ENCODE measurements at regions not wholly inside any gene's neighbourhood (a gene's known extent, or its start where the extent isn't known, plus 50 kb on each side); places are given as distances from the start of the nearest gene placed in this dataset.
"Not testable (repeated sequence)": the region's sequence is repeated elsewhere in the genome, so short reads cannot be mapped to it uniquely, and the experiment has no call there.

- H3K27ac Mint-ChIP-seq; H3K4me1 Mint-ChIP-seq (ENCODE audit: low read depth); H3K36me3 Mint-ChIP-seq (ENCODE audit: low read depth); H3K27me3 Mint-ChIP-seq (ENCODE audit: low read depth); H3K9me3 Mint-ChIP-seq; H3K4me3 Mint-ChIP-seq: not testable (repeated sequence)
Observed at GRCh38 chr5:125691738-125692530, 731.3 kb upstream of the GRAMD2B start.

GRCh38 chr5:125695996-125696655, 727.1 kb upstream of the GRAMD2B start:
- H3K36me3 Mint-ChIP-seq (ENCODE audit: low read depth): no peaks in the 10 kb centered on the region
- no peak overlapping the region for H3K4me3 Mint-ChIP-seq
- H3K27me3 Mint-ChIP-seq (ENCODE audit: low read depth): no peaks in the 10 kb centered on the region
- H3K9me3 Mint-ChIP-seq: no peaks in the 10 kb centered on the region
- H3K27ac Mint-ChIP-seq: no peak overlapping the region
- no peaks in the 10 kb centered on the region for H3K4me1 Mint-ChIP-seq (ENCODE audit: low read depth)

- H3K9me3 Mint-ChIP-seq: no peaks in the 10 kb centered on the region
- H3K4me1 Mint-ChIP-seq (ENCODE audit: low read depth): no peaks in the 10 kb centered on the region
Observed at GRCh38 chr5:125696762-125697161, 726.4 kb upstream of the GRAMD2B start.

GRCh38 chr5:125698420-125698819, 724.8 kb upstream of the GRAMD2B start:
- H3K36me3 Mint-ChIP-seq (ENCODE audit: low read depth): no peaks in the 10 kb centered on the region

More at GRCh38 chr5:125696762-125697161, 726.4 kb upstream of the GRAMD2B start:
- no peaks in the 10 kb centered on the region for H3K27me3 Mint-ChIP-seq (ENCODE audit: low read depth)
- no peak overlapping the region for H3K4me3 Mint-ChIP-seq
- no peaks in the 10 kb centered on the region for H3K36me3 Mint-ChIP-seq (ENCODE audit: low read depth)
- H3K27ac Mint-ChIP-seq: no peak overlapping the region

GRCh38 chr5:125699860-125700259, 723.3 kb upstream of the GRAMD2B start:
- no peaks in the 10 kb centered on the region for H3K36me3 Mint-ChIP-seq (ENCODE audit: low read depth)
- H3K4me3 Mint-ChIP-seq: no peak overlapping the region
- H3K27ac Mint-ChIP-seq: no peak overlapping the region
- H3K4me1 Mint-ChIP-seq (ENCODE audit: low read depth): no peaks in the 10 kb centered on the region
- peaks cover 10% of the 10 kb centered on the region for H3K9me3 Mint-ChIP-seq
- H3K27me3 Mint-ChIP-seq (ENCODE audit: low read depth): no peaks in the 10 kb centered on the region

More at GRCh38 chr5:125698420-125698819, 724.8 kb upstream of the GRAMD2B start:
- Mint-ChIP-seq H3K27ac (no peak overlapping the region), H3K4me3 (no peak overlapping the region), H3K4me1 (ENCODE audit: low read depth) (no peaks in the 10 kb centered on the region), H3K27me3 (ENCODE audit: low read depth) (no peaks in the 10 kb centered on the region), H3K9me3 (no peaks in the 10 kb centered on the region)

- H3K27ac Mint-ChIP-seq: no peak overlapping the region
- peaks cover 11% of the 10 kb centered on the region for H3K9me3 Mint-ChIP-seq
- H3K36me3 Mint-ChIP-seq (ENCODE audit: low read depth): no peaks in the 10 kb centered on the region
- no peaks in the 10 kb centered on the region for H3K4me1 Mint-ChIP-seq (ENCODE audit: low read depth)
- no peaks in the 10 kb centered on the region for H3K27me3 Mint-ChIP-seq (ENCODE audit: low read depth)
- no peak overlapping the region for H3K4me3 Mint-ChIP-seq
Observed at GRCh38 chr5:125700380-125700861, 722.8 kb upstream of the GRAMD2B start.

- Mint-ChIP-seq H3K4me1 (ENCODE audit: low read depth) (no peaks in the 10 kb centered on the region), H3K36me3 (ENCODE audit: low read depth) (no peaks in the 10 kb centered on the region), H3K27me3 (ENCODE audit: low read depth) (no peaks in the 10 kb centered on the region), H3K9me3 (peaks cover 11% of the 10 kb centered on the region), H3K4me3 (no peak overlapping the region), H3K27ac (no peak overlapping the region)
Observed at GRCh38 chr5:125703616-125704015, 719.6 kb upstream of the GRAMD2B start.

GRCh38 chr5:125704888-125705287, 718.3 kb upstream of the GRAMD2B start:
- no peaks in the 10 kb centered on the region for H3K27me3 Mint-ChIP-seq (ENCODE audit: low read depth)
- H3K27ac Mint-ChIP-seq: no peak overlapping the region
- no peaks in the 10 kb centered on the region for H3K36me3 Mint-ChIP-seq (ENCODE audit: low read depth)
- no peak overlapping the region for H3K4me3 Mint-ChIP-seq
- H3K9me3 Mint-ChIP-seq: peaks cover 11% of the 10 kb centered on the region
- H3K4me1 Mint-ChIP-seq (ENCODE audit: low read depth): no peaks in the 10 kb centered on the region

- no peak overlapping the region for H3K27ac Mint-ChIP-seq
- H3K4me1 Mint-ChIP-seq (ENCODE audit: low read depth): no peaks in the 10 kb centered on the region
- peaks cover 14% of the 10 kb centered on the region for H3K9me3 Mint-ChIP-seq
- no peaks in the 10 kb centered on the region for H3K36me3 Mint-ChIP-seq (ENCODE audit: low read depth)
- no peak overlapping the region for H3K4me3 Mint-ChIP-seq
- H3K27me3 Mint-ChIP-seq (ENCODE audit: low read depth): no peaks in the 10 kb centered on the region
Observed at GRCh38 chr5:125708583-125708982, 714.6 kb upstream of the GRAMD2B start.

- H3K9me3 Mint-ChIP-seq: peaks cover 4% of the 10 kb centered on the region
- H3K27me3 Mint-ChIP-seq (ENCODE audit: low read depth): no peaks in the 10 kb centered on the region
- H3K4me1 Mint-ChIP-seq (ENCODE audit: low read depth): no peaks in the 10 kb centered on the region
- H3K4me3 Mint-ChIP-seq: no peak overlapping the region
- H3K36me3 Mint-ChIP-seq (ENCODE audit: low read depth): no peaks in the 10 kb centered on the region
- H3K27ac Mint-ChIP-seq: no peak overlapping the region
Observed at GRCh38 chr5:125710745-125711144, 712.5 kb upstream of the GRAMD2B start.

- Mint-ChIP-seq H3K9me3 (peaks cover 4% of the 10 kb centered on the region), H3K4me3 (no peak overlapping the region), H3K27ac (no peak overlapping the region)
Observed at GRCh38 chr5:125712397-125712796, 710.8 kb upstream of the GRAMD2B start.

GRCh38 chr5:125713109-125713805, 710.0 kb upstream of the GRAMD2B start:
- no peak overlapping the region for H3K4me3 Mint-ChIP-seq
- H3K27me3 Mint-ChIP-seq (ENCODE audit: low read depth): no peaks in the 10 kb centered on the region
- H3K4me1 Mint-ChIP-seq (ENCODE audit: low read depth): no peaks in the 10 kb centered on the region
- peaks cover 4% of the 10 kb centered on the region for H3K9me3 Mint-ChIP-seq
- H3K36me3 Mint-ChIP-seq (ENCODE audit: low read depth): no peaks in the 10 kb centered on the region
- no peak overlapping the region for H3K27ac Mint-ChIP-seq

More at GRCh38 chr5:125712397-125712796, 710.8 kb upstream of the GRAMD2B start:
- no peaks in the 10 kb centered on the region for H3K27me3 Mint-ChIP-seq (ENCODE audit: low read depth)
- H3K36me3 Mint-ChIP-seq (ENCODE audit: low read depth): no peaks in the 10 kb centered on the region
- no peaks in the 10 kb centered on the region for H3K4me1 Mint-ChIP-seq (ENCODE audit: low read depth)

- Mint-ChIP-seq H3K27ac (no peak overlapping the region), H3K36me3 (ENCODE audit: low read depth) (no peaks in the 10 kb centered on the region), H3K27me3 (ENCODE audit: low read depth) (no peaks in the 10 kb centered on the region), H3K4me1 (ENCODE audit: low read depth) (no peaks in the 10 kb centered on the region), H3K4me3 (no peak overlapping the region), H3K9me3 (peaks cover 4% of the 10 kb centered on the region)
Observed at GRCh38 chr5:125715216-125715615, 708.0 kb upstream of the GRAMD2B start.

GRCh38 chr5:125717209-125717608, 706.0 kb upstream of the GRAMD2B start:
- Mint-ChIP-seq H3K36me3 (ENCODE audit: low read depth) (no peaks in the 10 kb centered on the region), H3K27me3 (ENCODE audit: low read depth) (no peaks in the 10 kb centered on the region), H3K9me3 (no peaks in the 10 kb centered on the region), H3K4me1 (ENCODE audit: low read depth) (no peaks in the 10 kb centered on the region), H3K4me3 (no peak overlapping the region), H3K27ac (no peak overlapping the region)
